CD4-positive, alpha-beta T cell (primary cell): ENCODE measurements at regions not wholly inside any gene's neighbourhood (a gene's known extent, or its start where the extent isn't known, plus 50 kb on each side); places are given as distances from the start of the nearest gene placed in this dataset.

Source experiments
- ATAC-seq: fragments of 200-7000 bp; cut with Tn5 transposase; one replicate; pipeline ENCODE4 v1.10.0; 2022; ENCODE audit warnings: mild to moderate bottlenecking; ENCODE audit not compliant: poor library complexity
- CTCF ChIA-PET: fragments of 350-600 bp; sonication (Branson Sonifier 250); formaldehyde crosslinking; loops from one replicate; lab custom pipeline; 2021; ENCODE audit warnings: antibody characterized with exemption, inconsistent platforms; lab: Charles Lee
- POLR2A ChIA-PET: fragments of 350-600 bp; sonication (Branson Sonifier 250); formaldehyde crosslinking; loops from one replicate; lab custom pipeline; 2021; ENCODE audit warnings: antibody characterized with exemption, inconsistent platforms; lab: Charles Lee
- DNase-seq, 14 experiments: peaks; one replicate each; pipeline ENCODE4 v3.0.0-alpha.2; 2013 to 2020; ENCODE audit warnings: mixed read lengths in 2 of 14
- H3K27ac ChIP-seq, 2 donors: one replicate each; pipeline versions ENCODE4 v1.5.1 to v1.7.0; 2013; ENCODE audit warnings: low read length in 2 of 2, low read depth in 1 of 2, mild to moderate bottlenecking in 1 of 2
- H3K27me3 ChIP-seq, 2 experiments: 1 replicate in 1 of 2; 2 replicates in 1 of 2; pipeline versions ENCODE4 v1.6.1 to v1.7.0; 2013; ENCODE audit warnings: low read length in 2 of 2, control low read depth in 1 of 2, mild to moderate bottlenecking in 1 of 2, moderate library complexity in 1 of 2; ENCODE audit not compliant: insufficient read depth in 2 of 2, control insufficient read depth in 1 of 2
- H3K36me3 ChIP-seq: one replicate; pipeline ENCODE4 v1.6.1; 2013; ENCODE audit warnings: low read length, control low read depth; ENCODE audit not compliant: insufficient read depth
- H3K4me1 ChIP-seq: one replicate; pipeline ENCODE4 v1.6.1; 2013; ENCODE audit warnings: low read length, control low read depth; ENCODE audit not compliant: insufficient read depth
- H3K4me3 ChIP-seq: one replicate; pipeline ENCODE4 v1.5.1; 2013; ENCODE audit warnings: mild to moderate bottlenecking, low read length, moderate library complexity
- H3K9me3 ChIP-seq, 2 experiments: 1 replicate in 1 of 2; 2 replicates in 1 of 2; pipeline versions ENCODE4 v1.6.1 to v1.7.0; 2013; ENCODE audit warnings: low read length in 2 of 2, mild to moderate bottlenecking in 2 of 2, control low read depth in 1 of 2, moderate library complexity in 1 of 2; ENCODE audit not compliant: control insufficient read depth in 1 of 2, insufficient read depth in 1 of 2
- H3K27ac Mint-ChIP-seq: one replicate; pipeline ENCODE4 v1.8.0; 2020; ENCODE audit warnings: mixed read lengths
- H3K27me3 Mint-ChIP-seq: one replicate; pipeline ENCODE4 v1.8.0; 2021; ENCODE audit warnings: mixed read lengths
- H3K36me3 Mint-ChIP-seq: one replicate; pipeline ENCODE4 v1.8.0; 2021; ENCODE audit warnings: low read depth, mixed read lengths
- H3K4me1 Mint-ChIP-seq: one replicate; pipeline ENCODE4 v1.8.0; 2021; ENCODE audit warnings: low read depth, mixed read lengths
- H3K4me3 Mint-ChIP-seq: one replicate; pipeline ENCODE4 v1.8.0; 2020; ENCODE audit warnings: mild to moderate bottlenecking, mixed read lengths
- H3K9me3 Mint-ChIP-seq: one replicate; pipeline ENCODE4 v1.8.0; 2020; ENCODE audit warnings: mixed read lengths
- intact Hi-C, 2 experiments: fragments of 100-400 bp; cut with DNase I in 1 of 2; cut with micrococcal nuclease in 1 of 2; formaldehyde crosslinking; loops; one replicate each; pipeline versions ENCODE4 v1.15.1 to v1.9.0; 2023 to 2025; cut with DNase I, micrococcal nuclease
- TF ChIP-seq, protein P1 (sequence below): fragments of 200-600 bp; IDR thresholded peaks from one replicate; pipeline ENCODE4 v1.8.0; 2022; ENCODE audit warnings: antibody characterized with exemption, mild to moderate bottlenecking

DNA sequence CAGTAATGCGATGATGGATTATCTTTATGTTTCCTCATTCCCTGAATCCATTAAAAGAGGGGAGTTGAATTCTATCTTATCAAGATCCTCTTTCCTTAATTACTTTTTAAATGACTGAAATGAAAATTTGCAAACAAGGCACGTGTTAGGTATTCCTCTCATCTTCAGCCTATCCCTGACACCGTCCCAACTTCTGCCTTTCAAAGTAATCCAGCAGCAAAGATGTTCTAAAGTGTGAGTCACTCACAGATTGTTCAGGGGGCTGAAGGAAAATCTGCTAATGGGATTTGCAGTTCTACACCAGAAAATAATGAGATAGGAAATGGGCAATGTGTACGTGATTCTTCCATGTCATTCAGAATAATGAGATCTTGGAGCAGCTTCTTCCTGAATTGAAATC is 403.0 kb downstream of the ARHGEF28 start:
- TF ChIP-seq, protein P1, sequence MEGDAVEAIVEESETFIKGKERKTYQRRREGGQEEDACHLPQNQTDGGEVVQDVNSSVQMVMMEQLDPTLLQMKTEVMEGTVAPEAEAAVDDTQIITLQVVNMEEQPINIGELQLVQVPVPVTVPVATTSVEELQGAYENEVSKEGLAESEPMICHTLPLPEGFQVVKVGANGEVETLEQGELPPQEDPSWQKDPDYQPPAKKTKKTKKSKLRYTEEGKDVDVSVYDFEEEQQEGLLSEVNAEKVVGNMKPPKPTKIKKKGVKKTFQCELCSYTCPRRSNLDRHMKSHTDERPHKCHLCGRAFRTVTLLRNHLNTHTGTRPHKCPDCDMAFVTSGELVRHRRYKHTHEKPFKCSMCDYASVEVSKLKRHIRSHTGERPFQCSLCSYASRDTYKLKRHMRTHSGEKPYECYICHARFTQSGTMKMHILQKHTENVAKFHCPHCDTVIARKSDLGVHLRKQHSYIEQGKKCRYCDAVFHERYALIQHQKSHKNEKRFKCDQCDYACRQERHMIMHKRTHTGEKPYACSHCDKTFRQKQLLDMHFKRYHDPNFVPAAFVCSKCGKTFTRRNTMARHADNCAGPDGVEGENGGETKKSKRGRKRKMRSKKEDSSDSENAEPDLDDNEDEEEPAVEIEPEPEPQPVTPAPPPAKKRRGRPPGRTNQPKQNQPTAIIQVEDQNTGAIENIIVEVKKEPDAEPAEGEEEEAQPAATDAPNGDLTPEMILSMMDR, result no peak
- no peaks in the 10 kb centered on the region for H3K9me3 ChIP-seq
- no peak for ATAC-seq

GRCh38 chr5:74028406-74028805 is 402.4 kb downstream of the ARHGEF28 start:
- no peak for DNase-seq
- no peak overlapping the region for H3K4me3 Mint-ChIP-seq
- no peaks in the 10 kb centered on the region for H3K9me3 ChIP-seq
- TF ChIP-seq, protein P1, result no peak
- H3K4me1 Mint-ChIP-seq, result no peaks in the 10 kb centered on the region
- H3K4me3 ChIP-seq, result no peak overlapping the region
- ChIA-PET CTCF (no interaction called here), POLR2A (no interaction called here)
- no peak overlapping the region for H3K27ac Mint-ChIP-seq
- no peak overlapping the region for H3K27ac ChIP-seq
- H3K36me3 Mint-ChIP-seq, result no peaks in the 10 kb centered on the region
- H3K36me3 ChIP-seq, result no peaks in the 10 kb centered on the region
- H3K27me3 ChIP-seq, result peaks cover 4 to 8% of the 10 kb centered on the region in 2 experiments
- no peak for ATAC-seq
- H3K27me3 Mint-ChIP-seq, result peaks cover 10% of the 10 kb centered on the region
- H3K4me1 ChIP-seq, result no peaks in the 10 kb centered on the region
- no peaks in the 10 kb centered on the region for H3K9me3 Mint-ChIP-seq
- intact Hi-C loops, result no loop called here

More for the DNA sequence above, 403.0 kb downstream of the ARHGEF28 start:
- DNase-seq, result no peak
- no peaks in the 10 kb centered on the region for H3K36me3 ChIP-seq
- Mint-ChIP-seq H3K36me3 (no peaks in the 10 kb centered on the region), H3K4me1 (no peaks in the 10 kb centered on the region), H3K4me3 (no peak overlapping the region), H3K9me3 (no peaks in the 10 kb centered on the region), H3K27me3 (peaks cover 10% of the 10 kb centered on the region), H3K27ac (no peak overlapping the region)
- H3K27me3 ChIP-seq, result peaks cover 4 to 8% of the 10 kb centered on the region in 2 experiments
- CTCF ChIA-PET, result no interaction called here
- H3K4me3 ChIP-seq, result no peak overlapping the region
- intact Hi-C loops, result no loop called here
- POLR2A ChIA-PET, result no interaction called here
- H3K27ac ChIP-seq, result no peak overlapping the region
- H3K4me1 ChIP-seq, result no peaks in the 10 kb centered on the region

DNA sequence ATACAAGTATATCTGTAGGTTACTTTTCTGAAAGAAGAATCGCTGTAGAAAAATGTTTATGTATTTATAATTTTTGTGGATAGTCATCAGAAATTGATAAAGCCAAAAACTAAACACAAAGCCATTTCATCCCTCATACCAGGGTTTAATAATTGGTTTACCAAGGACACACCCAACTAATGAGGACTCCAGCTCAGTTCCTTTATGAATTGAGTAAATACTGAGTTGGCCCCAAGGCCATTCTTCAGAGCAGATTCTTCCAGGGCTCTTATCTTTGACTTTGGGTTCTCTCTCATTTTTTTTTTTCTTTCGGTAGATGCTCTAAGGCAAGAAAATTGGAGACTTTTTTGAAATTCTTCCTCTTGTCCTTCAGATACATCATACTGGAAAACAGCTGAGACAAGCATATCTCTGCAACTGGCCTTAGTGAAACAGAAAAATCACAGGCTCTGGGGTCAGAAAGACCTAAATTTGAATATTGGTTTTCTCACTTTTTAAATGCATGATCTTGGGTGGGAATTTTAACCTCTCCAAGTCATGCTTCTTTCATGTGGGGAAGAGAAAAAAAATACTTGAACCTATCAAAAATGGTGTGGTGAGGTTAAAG is 401.8 kb downstream of the ARHGEF28 start:
- Mint-ChIP-seq H3K27me3 (peaks cover 10% of the 10 kb centered on the region), H3K9me3 (no peaks in the 10 kb centered on the region), H3K27ac (no peak overlapping the region), H3K4me3 (no peak overlapping the region), H3K4me1 (no peaks in the 10 kb centered on the region), H3K36me3 (no peaks in the 10 kb centered on the region)
- intact Hi-C loops, result no loop called here
- no peaks in the 10 kb centered on the region for H3K9me3 ChIP-seq
- H3K27me3 ChIP-seq, result peaks cover 4 to 8% of the 10 kb centered on the region in 2 experiments
- DNase-seq (no peak), ATAC-seq (no peak)
- ChIA-PET POLR2A (no interaction called here), CTCF (no interaction called here)
- no peaks in the 10 kb centered on the region for H3K4me1 ChIP-seq
- no peak overlapping the region for H3K4me3 ChIP-seq
- no peak overlapping the region for H3K27ac ChIP-seq
- H3K36me3 ChIP-seq, result no peaks in the 10 kb centered on the region
- TF ChIP-seq, protein P1, result no peak
